Esophagus squamous epithelium (tissue), 4 donors: ENCODE measurements at regions not wholly inside any gene's neighbourhood (a gene's known extent, or its start where the extent isn't known, plus 50 kb on each side); places are given as distances from the start of the nearest gene placed in this dataset.

ENCODE experiments used
- POLR2A ChIP-seq, 4 donors: fragments of 450-650 bp; IDR thresholded peaks; one replicate each; pipeline ENCODE4 v1.6.1; 2017; ENCODE audit warnings: antibody characterized with exemption in 4 of 4, mild to moderate bottlenecking in 4 of 4, moderate library complexity in 3 of 4
- TF ChIP-seq, protein P1 (sequence below), 6 experiments: fragments of 450-650 bp in 4 of 6; fragments of 200-600 bp in 2 of 6; sonication (generic) in 2 of 6; IDR thresholded peaks; one replicate each; pipeline ENCODE4 v1.5.1; 2016 to 2019; ENCODE audit warnings: antibody characterized with exemption in 6 of 6, mild to moderate bottlenecking in 4 of 6, moderate library complexity in 4 of 6

DNA sequence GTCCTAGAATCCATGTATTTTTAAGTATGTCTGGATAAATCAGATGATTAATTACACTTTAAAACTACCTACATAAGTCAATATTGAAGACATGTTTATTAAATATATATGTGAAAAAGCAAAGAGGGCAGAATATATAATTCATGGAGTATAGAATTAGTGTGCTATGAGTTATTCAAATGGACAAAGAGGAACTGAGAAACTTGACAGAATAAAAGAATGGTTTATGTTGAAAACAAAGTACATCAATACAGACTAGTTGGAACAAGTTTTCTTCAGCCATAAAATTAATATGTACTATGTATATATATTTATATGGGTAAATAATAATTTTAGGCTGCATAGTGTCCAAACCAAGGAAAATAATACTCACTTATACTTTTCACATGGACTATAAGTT is 173.5 kb downstream of the NPFFR2 start:
- TF ChIP-seq, protein P1, sequence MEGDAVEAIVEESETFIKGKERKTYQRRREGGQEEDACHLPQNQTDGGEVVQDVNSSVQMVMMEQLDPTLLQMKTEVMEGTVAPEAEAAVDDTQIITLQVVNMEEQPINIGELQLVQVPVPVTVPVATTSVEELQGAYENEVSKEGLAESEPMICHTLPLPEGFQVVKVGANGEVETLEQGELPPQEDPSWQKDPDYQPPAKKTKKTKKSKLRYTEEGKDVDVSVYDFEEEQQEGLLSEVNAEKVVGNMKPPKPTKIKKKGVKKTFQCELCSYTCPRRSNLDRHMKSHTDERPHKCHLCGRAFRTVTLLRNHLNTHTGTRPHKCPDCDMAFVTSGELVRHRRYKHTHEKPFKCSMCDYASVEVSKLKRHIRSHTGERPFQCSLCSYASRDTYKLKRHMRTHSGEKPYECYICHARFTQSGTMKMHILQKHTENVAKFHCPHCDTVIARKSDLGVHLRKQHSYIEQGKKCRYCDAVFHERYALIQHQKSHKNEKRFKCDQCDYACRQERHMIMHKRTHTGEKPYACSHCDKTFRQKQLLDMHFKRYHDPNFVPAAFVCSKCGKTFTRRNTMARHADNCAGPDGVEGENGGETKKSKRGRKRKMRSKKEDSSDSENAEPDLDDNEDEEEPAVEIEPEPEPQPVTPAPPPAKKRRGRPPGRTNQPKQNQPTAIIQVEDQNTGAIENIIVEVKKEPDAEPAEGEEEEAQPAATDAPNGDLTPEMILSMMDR (IDR thresholded peaks at IDR 0.05) = no peak
- TF ChIP-seq POLR2A (IDR thresholded peaks at IDR 0.05) = no peak
